GM18867 (cell line): ENCODE measurements at regions not wholly inside any gene's neighbourhood (a gene's known extent, or its start where the extent isn't known, plus 50 kb on each side); places are given as distances from the start of the nearest gene placed in this dataset.

Source experiments
- ATAC-seq: cut with Tn5 transposase; IDR thresholded peaks from one replicate; pipeline ENCODE4 v1.9.1; 2021; ENCODE audit warnings: mild to moderate bottlenecking, moderate library complexity; ENCODE audit not compliant: unreplicated experiment

GRCh38 chr18:55166260-55166598, 207.0 kb upstream of the CCDC68 start:
- ATAC-seq = no peak

DNA sequence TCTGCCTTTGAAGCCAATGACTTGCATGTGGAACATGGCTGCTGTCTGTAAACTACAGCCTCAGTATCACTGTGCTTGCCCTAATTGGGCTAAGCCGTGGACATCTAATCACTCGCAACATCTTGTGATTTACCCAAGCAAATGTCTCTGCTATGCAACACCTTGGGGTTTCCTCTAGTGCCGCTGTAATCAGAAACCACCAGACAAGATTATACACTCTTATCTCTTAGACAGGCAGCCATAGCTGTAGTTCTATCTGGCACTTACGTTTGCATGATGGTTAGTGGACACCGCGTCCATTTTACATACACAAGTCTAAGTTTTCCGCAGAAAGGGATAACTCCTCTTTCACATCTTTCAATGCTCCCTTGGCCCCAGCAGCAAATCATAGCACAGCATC, 204.3 kb upstream of the CCDC68 start:
- ATAC-seq = no peak

DNA sequence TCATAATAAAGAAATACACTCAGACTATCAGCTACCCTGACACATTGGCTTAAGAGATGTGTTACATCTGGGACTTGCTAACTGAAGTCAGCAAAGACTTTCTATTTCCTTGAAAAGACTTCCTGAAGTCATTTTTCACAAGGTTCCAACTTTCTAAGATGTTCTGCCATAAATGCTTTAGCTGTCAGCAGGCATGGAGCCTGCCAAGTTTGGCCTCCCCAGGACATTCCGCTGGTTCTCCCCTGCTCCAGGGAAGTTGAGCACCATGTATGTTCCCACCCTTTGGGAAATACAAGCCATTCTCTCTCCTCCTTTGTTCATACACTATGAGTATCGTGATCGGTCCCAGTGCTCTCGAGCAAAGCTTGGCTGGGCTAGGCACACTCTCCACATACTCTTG, 202.7 kb upstream of the CCDC68 start:
- ATAC-seq = no peak

- no peak for ATAC-seq
Observed at GRCh38 chr18:55159027-55159426, 199.8 kb upstream of the CCDC68 start.

GRCh38 chr18:55158570-55158969, 199.3 kb upstream of the CCDC68 start:
- no peak for ATAC-seq

GRCh38 chr18:55153346-55153745, 194.1 kb upstream of the CCDC68 start:
- no peak for ATAC-seq

- no peak for ATAC-seq
Observed at GRCh38 chr18:55152801-55153200, 193.5 kb upstream of the CCDC68 start.

DNA sequence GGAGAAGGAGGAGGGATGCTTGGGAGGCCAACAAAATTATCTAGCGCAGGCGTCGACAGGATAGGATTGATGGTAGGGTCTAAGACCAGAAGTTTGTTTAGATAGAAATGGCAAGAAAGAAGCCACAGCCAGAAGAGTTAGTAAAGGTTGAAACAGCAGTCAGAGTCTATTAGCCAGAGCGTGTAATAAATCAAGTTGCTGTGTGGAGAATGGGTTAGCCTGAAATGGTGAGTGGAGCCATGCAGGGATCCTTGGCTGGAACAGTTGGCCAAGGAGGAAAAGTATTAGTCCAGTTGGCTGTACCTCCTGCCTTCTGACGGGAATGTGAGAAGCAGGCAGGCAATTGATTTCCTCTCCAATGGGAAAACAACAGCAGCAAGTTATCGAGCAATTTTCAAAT, 190.7 kb upstream of the CCDC68 start:
- ATAC-seq = no peak

DNA sequence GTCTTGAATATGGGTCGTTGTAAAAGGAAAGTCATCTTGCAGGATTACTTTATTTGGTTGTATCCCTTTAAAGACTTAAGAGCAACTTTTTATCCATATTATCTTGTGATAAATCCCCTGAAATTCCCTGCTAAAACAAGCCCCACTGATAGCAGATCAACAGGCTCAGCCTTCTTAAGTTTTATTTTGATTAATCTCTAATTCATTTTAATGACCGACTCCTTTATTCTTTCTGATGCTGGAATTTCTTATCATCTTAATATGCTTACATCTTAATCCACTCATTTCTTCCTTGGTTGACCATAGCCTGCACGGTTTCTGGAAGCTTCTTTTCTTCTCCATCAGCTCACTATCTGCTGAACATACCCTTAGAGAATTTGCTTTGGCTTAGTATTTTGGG, 188.5 kb upstream of the CCDC68 start:
- ATAC-seq = no peak

DNA sequence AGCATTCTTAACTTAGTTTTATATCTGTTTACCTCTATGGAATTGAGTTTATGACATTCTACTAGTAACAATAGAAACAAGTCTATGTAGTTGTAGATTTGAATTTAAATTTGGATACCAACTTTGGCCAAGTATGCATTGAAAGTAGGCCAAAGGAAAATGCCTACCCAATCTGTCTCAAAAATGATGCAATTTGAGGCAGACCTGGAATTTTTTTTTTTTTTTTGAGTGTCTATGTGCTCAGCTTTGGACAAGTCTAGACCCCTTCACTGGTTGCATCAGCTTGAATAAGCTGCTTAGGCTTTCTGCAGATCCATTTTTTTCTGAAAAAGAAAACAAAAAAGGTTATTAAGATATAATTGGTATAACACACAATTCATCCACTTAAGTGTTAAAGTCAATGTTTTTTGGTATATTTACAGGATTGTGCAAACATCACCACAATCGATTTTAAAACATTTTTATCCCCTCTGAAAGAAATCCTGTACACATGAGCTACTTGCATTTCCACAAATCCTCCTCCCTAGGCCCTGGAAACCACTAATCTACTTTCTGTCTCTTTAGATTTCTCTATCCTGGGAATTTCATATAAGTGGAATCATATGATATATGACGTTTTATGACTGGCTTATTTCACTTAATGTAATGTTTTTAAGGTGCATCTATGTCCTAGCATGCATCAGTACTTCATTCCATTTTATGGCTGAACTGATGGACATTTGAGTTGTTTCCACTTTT, 185.1 kb upstream of the CCDC68 start:
- no peak for ATAC-seq

DNA sequence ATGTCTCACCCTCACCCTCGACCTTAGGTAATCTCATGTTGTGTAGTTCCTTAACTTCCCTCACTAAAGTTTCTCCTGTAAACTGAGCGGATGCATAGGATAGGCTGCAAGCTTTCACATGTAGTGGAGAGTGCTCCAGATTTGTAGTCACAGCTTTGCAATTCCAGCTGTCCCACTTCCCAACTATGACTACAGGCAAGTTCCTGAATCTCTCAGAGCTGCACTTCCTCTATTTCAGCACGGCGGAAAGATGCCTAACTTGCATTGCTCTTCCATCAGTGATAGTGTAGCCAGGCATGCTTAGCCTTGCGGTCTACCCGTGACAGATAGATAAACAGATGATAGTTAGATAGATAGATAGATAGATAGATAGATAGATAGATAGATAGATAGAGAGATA, 183.1 kb upstream of the CCDC68 start:
- no peak for ATAC-seq

- no peak for ATAC-seq
Observed at GRCh38 chr18:55141318-55141717, 182.1 kb upstream of the CCDC68 start.

- no peak for ATAC-seq
Observed at GRCh38 chr18:55139836-55140235, 180.6 kb upstream of the CCDC68 start.

GRCh38 chr18:55139307-55139706, 180.0 kb upstream of the CCDC68 start:
- ATAC-seq = no peak

DNA sequence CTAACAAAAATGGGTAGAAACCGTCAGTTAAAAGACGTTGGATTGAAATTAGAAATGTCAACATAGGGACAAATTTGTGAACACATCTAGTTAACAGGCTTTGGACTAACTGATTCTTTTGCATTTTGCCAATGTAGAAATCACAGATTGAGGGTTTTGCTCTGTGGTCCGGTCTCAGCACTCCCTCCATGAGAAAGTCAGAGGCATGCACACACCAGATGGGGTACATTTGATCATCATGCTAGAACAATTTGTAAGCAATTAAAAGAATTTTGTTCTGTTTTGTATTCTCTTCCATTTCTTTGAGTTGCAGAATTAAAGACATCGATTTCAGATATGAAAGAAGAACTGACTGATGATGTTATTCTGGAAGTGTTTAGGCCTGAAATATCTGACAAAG, 179.1 kb upstream of the CCDC68 start:
- no peak for ATAC-seq

DNA sequence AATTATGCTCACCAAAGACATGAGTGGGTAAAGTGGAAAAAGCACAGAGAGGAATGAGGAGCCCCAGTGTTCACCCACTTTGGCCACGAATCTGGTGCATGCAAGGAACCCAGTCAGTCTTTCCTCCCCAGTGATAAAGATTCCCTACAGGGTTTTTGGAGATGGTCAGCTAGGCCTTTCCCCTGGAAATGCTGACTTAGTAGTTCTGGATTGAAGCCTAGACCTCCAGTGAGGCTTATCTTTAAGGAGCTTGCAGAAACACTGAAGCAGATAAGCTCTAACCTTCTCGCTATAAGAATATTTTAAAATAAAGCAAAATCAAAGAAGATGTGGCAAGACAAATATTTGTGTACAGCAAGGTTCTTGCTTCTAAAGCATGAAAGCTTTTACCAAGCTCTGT, 178.3 kb upstream of the CCDC68 start:
- ATAC-seq = no peak

DNA sequence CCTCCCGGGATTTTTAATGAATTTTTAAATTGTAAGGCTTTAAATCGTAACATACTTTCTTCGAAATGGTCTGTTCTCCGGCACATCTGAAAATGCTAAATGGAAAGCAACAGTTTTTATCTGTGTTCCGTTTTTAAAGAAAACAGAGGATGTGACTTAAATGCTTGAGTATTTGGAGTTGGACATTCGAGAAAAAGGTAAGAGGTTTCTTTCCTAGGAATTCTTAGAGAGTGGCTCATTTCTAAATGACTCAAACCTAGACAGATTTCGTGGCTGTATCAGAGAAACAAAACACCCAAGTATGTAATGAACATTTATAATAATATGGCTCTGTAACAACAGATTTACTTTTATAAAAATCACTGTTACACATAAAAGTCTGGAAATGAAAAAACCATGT, 177.6 kb upstream of the CCDC68 start:
- no peak for ATAC-seq

DNA sequence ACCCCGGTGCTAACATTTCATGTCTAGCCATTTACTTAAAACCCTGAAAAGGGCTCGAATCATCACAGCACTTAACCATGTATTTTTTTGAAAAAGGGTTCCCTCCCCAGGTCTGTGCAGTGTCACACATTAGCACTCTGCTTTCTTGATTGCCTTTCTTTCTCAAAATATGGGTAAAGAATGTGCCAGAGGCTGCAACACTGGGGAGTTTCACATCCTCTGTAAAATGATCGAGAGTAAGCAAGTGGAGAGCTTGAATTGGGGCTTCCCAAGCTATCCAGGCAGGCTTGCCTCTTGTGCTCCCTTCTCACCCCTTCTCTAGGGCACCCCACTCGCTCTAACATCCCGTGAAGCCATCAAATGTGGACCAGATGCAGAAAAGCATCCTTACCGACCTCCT, 177.0 kb upstream of the CCDC68 start:
- peak; percentile 59 for ATAC-seq

- no peak for ATAC-seq
Observed at GRCh38 chr18:55133378-55133777, 174.1 kb upstream of the CCDC68 start.

DNA sequence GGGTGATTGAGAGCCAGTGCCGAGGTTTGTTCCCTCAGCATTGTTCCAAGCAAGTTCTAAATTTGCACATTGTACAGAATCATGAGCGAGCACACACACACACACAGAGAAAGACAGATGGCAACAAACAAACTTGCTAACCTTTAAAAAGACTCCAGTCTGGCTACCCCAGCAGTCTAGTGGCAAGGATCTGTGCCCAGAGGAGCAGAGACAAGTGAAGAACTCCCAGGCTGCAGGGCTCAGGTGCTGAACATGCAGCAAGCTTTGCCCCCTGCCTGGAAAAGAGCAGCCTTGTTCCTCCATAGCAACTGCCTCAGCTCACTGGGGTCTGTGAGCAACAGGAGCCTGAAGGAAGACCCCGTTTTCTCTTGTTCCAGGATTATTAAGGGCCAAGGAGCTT, 169.2 kb upstream of the CCDC68 start:
- ATAC-seq = no peak

DNA sequence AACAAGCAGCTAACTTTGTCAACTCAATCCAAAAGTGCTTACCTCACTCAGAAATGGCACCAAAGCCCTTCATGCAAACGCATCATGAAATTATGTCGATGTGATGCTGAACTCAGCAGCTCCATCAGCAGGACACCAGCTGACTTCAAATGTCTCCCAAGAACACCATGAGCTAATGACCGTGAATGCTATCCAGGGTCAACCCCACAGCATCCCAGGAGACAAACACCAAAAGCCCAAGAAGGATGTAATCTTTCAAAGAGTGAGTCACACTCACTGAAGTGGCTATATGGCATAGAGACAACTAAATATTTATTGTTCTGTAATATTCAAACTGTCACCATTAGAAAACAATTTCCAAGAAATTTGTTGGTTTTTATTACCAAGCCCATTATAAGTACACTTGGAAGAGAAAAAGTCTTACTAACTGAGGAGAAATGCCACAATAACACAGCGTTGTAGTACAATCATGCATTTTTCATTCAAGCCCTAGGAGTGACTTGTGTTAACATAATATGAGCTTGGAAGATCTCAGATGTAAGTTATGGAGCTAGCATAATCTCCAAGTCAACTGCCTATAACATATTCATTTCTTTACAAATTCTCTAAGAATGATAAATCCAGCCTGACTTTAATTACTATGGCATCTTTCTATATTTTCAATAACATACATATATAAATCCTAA, 165.0 kb upstream of the CCDC68 start:
- ATAC-seq = no peak

DNA sequence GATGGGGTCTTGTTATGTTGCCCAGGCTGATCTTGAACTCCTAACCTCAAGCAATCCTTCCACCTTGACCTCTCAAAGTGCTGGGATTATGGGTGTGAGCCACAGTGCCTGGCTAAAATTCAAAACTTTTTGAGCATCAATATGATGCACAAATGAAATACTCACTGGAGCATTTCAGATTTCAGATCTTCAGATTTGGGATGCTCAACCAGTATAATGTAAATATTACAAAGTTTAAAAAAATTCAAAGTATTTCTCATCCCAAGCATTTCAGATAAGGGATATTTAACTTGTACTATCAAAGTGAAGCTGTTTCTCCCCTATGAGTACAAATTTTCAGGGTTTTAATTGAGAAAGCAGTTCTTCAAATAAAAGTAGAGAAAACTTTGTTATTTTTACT, 164.1 kb upstream of the CCDC68 start:
- ATAC-seq = no peak
